ENCODE measurements at regions not wholly inside any gene's neighbourhood (a gene's known extent, or its start where the extent isn't known, plus 50 kb on each side); places are given as distances from the start of the nearest gene placed in this dataset.

DNA sequence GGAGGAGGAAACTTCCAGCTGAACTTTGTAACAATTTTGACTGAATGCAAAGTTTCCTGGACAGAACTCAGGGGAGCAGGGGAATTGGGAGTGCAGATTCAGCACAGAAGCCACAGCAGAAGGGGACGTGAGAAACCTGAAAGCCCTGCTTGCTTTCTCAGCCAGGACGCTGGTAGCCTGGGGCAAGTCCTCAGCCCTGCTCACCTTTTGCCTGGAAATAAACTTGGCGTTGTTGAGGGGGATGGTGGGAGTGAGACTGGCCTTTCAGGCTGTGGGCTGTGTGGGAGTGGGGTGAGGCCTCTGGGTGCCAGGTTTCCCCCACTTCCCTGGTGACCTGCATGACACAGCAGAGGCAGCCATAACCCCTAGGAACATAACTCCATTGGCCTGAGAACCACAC is 238.1 kb upstream of the HS3ST5 start:
- DNase-seq (ENCODE audit: low read depth, low spot score) = no peak
- in situ Hi-C loops (cut with HindIII; ENCODE audit: low pct_unique_long_range_greater_than_20kb, low sequenced_read_pairs) = no loop called here

DNA sequence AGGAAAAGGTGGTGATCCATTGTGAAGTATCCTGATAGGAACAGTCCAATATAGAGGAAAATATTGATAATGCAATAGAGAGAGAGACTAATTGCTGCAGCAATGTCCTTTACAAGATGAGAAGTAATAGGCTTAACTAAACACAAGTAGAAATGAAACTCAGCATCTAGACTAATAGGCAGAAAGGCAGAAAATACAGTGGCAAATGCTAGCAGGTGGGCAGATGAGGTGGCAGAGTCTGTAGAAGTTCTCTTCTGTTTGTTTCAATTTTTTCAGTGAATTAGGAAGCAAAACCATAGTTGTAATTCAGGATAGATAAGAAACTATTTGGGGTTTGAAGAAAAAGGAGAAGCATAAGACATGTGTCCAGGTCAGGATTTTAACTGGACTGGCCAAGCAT is 236.7 kb upstream of the HS3ST5 start:
- DNase-seq (ENCODE audit: low read depth, low spot score) = no peak
- in situ Hi-C loops (cut with HindIII; ENCODE audit: low pct_unique_long_range_greater_than_20kb, low sequenced_read_pairs) = no loop called here

DNA sequence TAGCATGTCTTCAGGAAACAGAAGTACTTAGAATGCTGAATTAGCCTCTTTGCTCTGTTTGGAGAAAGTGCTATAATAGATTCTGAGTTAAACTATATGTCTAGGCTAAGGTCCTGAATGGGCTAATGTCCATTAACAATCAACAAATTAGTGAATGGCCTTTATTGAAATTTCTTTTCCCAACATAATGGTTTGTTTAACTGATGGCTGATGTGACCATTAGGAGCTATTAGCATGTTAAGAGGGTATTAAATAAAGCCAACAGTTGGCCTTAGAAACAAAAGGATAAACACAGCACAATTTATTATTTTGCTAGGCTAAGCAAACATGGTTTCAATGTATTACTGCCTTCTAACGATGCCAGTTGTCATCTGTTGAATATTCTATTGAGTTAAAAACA is 234.3 kb upstream of the HS3ST5 start:
- no peak for DNase-seq (ENCODE audit: low read depth, low spot score)
- in situ Hi-C loops (cut with HindIII; ENCODE audit: low pct_unique_long_range_greater_than_20kb, low sequenced_read_pairs) = no loop called here

DNA sequence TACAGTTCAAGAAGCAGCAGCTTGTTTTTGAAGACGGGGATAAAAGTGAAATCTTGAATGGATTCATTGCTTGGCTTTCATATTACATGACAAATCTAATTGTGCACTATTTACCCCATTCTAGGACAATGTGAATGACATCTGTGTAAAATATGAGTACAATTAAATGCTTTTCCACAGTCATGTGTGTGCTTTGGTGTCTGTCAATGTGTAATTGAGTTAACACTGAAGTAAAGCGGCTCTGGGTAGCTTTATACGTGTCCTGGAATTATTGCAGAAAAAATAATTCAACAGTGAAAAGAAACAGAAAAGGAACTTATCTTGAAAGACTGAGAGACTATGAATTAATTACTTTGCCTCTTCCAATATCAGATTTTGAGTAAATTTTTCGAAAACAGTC is 233.5 kb upstream of the HS3ST5 start:
- no peak for DNase-seq (ENCODE audit: low read depth, low spot score)
- in situ Hi-C loops (cut with HindIII; ENCODE audit: low pct_unique_long_range_greater_than_20kb, low sequenced_read_pairs) = no loop called here

DNA sequence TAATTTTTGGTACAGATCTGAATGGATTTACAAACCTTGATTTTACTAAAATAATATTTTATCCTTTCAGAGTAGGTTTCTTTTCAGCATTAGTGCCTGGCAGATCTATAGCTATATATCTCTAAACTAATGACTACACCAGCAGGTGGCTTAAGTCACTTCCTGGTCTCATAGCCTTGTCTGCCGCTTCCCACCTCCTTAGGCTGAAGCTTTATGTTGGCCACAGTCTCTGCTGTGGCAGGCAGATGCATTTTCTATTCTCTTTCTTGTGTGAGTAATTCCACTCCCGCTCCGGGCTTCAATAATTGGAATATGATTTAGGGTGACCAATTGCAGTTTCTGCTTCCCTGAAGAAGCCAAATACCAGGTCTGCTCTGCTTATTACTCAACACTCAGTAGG is 226.8 kb upstream of the HS3ST5 start:
- in situ Hi-C loops (cut with HindIII; ENCODE audit: low pct_unique_long_range_greater_than_20kb, low sequenced_read_pairs) = no loop called here

DNA sequence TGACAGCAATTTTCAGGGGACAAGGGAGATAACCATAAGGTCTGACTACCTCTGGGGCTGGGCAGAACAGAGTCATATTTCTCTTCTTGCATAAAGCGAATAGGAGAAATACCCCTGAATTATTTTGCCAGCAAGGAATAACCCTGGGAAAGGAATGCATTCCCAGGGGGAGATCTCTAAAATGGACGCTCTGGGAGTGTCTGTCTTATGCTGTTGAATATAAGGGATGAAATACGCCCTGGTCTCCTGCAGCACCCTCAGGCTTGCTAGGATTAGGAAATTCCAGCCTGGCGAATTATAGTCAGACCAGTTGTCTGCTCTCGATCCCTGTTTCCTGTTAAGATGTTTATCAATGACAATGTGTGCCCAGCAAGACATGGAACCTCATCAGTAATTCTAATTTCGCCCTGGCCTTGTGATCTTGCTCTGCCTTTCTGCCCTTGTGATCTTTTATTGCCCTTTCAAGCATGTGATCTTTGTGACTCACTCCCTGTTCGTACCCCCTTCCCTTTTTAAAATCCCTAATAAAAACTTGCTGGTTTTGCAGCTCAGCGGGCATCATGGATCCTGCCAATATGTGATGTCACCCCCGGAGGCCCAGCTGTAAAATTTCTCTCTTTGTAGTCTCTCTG is 221.6 kb upstream of the HS3ST5 start:
- no peak for DNase-seq (ENCODE audit: low read depth, low spot score)
- in situ Hi-C loops (cut with HindIII; ENCODE audit: low pct_unique_long_range_greater_than_20kb, low sequenced_read_pairs) = no loop called here

More for the DNA sequence above, 226.8 kb upstream of the HS3ST5 start:
- no peak for DNase-seq (ENCODE audit: low read depth, low spot score)

DNA sequence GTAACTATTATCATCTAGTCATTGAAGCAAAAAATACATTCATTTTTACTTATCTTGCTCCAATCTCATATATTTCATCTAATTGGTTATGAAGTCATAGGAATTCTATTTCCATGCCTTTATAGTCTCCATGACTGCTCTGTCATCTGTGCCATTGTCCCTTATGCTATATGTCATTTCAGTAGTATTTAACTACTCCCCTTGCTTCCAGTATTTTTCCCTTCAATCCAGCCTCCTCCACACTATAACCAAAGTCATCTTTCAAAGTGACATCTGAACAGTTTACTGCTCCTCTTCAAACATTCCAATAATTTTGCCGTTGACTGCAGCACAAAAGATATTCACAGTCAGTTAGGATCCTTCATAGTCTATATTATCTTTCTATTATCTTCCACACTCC is 216.6 kb upstream of the HS3ST5 start:
- no peak for DNase-seq (ENCODE audit: low read depth, low spot score)
- in situ Hi-C loops (cut with HindIII; ENCODE audit: low pct_unique_long_range_greater_than_20kb, low sequenced_read_pairs) = no loop called here

DNA sequence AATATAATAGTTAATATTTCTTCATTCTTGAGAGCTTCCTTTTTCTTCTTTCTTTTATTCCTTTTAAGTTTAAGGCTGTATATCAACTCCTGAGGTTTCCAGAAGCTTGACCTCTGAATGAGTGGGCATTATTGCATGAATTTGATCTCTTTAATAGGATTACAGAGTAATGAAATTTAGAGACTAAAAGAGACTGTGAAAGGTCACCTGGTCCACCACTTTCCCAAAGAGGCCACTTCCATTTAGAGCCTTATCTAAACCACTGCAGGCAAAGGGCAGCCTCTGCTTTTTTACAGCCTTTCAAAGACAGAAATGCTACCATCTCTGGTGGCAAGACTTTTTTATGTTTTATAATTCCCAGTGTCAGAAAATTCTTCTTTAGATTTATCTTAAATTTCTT is 215.3 kb upstream of the HS3ST5 start:
- DNase-seq (ENCODE audit: low read depth, low spot score) = no peak
- in situ Hi-C loops (cut with HindIII; ENCODE audit: low pct_unique_long_range_greater_than_20kb, low sequenced_read_pairs) = no loop called here

DNA sequence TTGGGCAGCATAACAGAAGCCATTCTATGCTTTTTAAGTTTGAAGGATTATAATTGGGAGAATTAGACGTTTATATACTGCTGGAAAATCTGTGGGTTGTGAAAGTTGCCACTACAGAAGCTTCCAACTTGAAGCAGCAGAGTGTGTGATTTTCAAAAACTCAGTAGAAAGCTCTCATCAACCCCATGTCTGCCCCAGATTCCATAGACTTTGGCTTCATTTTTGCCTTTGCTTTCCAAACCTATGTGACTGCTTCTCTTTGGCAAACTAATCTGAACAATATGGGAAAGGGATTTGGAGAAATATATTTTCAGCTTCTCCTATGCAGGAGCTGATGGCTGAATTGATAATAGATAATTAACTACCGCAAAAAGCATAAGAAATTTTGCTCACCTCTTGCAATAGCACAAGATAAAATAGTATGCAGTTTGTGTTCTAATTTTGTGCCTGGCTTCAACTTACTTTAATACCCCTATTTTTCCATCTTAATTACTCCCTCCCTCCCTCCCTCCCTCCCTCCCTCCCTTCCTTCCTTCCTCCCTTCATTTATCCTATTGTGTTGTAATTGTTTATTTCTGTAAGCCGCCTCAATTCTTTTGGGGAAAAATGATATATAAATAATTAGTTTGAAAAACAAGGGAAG is 214.1 kb upstream of the HS3ST5 start:
- in situ Hi-C loops (cut with HindIII; ENCODE audit: low pct_unique_long_range_greater_than_20kb, low sequenced_read_pairs) = no loop called here
- DNase-seq (ENCODE audit: low read depth, low spot score) = no peak

DNA sequence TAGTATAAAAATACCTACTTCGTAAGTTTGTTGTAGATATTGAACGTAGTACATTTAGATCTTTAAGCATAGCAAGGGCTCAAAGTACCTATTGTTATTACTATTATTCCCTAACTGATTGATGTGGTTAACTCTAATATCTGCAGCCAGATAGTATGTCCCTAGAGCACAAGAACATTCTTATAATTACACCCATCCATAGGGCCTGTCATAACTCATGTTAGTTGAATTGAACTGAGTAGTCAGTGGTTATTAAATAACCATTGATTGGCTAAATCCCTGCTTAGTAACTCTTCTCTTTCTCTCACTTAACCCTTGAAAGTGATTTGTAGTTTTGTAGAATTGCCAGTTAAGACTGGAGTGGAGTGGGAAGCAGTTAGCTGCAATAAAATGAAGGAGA is 207.5 kb upstream of the HS3ST5 start:
- in situ Hi-C loops (cut with HindIII; ENCODE audit: low pct_unique_long_range_greater_than_20kb, low sequenced_read_pairs) = no loop called here
- no peak for DNase-seq (ENCODE audit: low read depth, low spot score)

DNA sequence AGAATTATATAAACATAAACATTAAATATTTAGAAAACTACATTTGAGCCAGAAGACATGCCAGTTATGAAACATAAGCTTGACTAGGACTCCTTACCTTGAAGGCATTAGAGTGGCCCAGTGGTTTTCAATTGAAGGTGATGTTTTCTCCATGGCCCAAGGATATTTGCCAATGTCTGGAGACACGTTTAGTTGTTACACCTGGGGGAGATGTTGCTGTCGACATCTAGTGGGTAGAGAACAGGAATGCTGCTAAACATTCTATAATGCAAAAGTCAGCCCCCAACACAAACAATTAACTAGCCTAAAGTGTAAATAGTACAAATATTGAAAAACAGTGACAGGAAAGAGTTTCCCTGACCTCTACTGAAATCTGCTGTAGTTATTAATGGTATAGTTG is 200.9 kb upstream of the HS3ST5 start:
- in situ Hi-C loops (cut with HindIII; ENCODE audit: low pct_unique_long_range_greater_than_20kb, low sequenced_read_pairs) = no loop called here
- no peak for DNase-seq (ENCODE audit: low read depth, low spot score)

DNA sequence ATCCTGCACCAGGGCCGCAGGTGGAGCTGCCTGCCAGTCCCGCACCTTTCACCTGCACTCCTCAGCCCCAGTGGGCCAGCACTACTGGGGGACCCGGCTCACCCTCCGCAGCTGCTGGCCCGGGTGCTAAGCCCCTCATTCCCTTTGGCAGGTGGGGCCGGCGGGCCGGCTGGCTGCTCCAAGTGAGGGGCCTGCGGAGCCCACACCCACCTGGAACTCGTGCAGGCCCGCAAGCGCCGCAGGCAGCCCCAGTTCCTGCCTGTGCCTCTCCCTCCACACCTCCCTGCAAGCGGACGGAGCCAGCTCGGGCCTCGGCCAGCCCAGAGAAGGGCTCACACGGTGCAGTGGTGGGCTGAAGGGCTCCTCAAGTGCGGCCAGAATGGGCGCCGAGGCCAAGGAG is 199.0 kb upstream of the HS3ST5 start:
- in situ Hi-C loops (cut with HindIII; ENCODE audit: low pct_unique_long_range_greater_than_20kb, low sequenced_read_pairs) = no loop called here

DNA sequence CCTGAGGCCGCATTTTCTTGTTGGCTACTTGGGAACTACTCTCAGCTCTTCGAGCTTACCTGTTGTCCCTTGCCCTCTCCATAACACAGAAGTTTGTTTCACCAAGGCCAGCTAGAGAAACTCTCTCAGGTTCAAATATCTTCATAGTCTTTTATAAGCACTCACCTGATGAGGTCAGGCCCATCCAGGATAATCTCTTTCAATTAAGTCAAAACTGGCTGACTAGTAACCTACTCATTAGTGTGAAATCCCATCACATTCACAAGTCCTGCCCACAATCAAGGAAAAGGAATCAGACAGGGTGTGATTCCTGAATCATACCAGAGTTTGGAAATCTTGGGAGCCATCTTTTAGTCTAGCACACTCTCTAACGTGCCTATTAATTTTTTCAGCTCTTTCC is 195.2 kb upstream of the HS3ST5 start:
- in situ Hi-C loops (cut with HindIII; ENCODE audit: low pct_unique_long_range_greater_than_20kb, low sequenced_read_pairs) = no loop called here
- no peak for DNase-seq (ENCODE audit: low read depth, low spot score)

More for the DNA sequence above, 199.0 kb upstream of the HS3ST5 start:
- DNase-seq (ENCODE audit: low read depth, low spot score) = no peak

DNA sequence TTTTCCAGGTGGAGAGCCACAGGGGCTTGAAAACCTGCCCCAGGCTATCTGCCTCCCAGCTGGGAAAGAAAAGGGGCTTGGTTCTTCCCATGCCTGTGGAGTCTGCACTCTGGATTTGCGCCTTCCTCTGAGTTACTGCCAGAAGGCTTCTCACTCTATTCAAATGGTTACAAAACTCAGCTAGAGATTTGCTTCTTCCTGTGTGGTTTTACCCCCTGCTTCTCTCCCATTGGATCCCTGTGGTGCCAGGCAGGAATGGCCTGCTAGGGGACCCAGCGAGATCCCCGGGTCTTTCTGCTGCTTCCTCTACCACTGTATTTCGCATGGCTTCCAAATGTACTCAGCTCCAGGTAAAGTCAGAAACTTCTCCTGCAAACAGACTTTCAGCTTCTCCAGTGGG is 192.0 kb upstream of the HS3ST5 start:
- no peak for DNase-seq (ENCODE audit: low read depth, low spot score)
- in situ Hi-C loops (cut with HindIII; ENCODE audit: low pct_unique_long_range_greater_than_20kb, low sequenced_read_pairs) = no loop called here

DNA sequence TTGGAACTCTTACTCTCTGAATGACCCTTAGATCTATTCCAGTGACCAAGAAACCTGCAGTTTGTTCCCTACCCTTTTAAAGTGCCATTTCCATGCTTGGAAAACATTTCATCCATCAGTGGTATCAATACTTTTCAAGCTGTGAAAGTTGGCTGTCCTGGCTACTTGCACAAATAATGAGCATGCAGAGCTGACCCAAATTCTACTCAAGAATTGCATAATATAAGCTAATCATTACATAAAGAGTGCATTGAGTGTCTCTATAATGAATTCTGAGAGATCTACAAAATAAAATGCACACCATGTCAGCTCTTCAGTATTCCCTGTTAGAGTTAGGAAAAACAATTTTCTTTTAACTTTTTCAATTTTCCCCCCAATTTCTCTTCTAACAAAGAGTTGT is 181.3 kb upstream of the HS3ST5 start:
- in situ Hi-C loops (cut with HindIII; ENCODE audit: low pct_unique_long_range_greater_than_20kb, low sequenced_read_pairs) = no loop called here
- DNase-seq (ENCODE audit: low read depth, low spot score) = no peak

DNA sequence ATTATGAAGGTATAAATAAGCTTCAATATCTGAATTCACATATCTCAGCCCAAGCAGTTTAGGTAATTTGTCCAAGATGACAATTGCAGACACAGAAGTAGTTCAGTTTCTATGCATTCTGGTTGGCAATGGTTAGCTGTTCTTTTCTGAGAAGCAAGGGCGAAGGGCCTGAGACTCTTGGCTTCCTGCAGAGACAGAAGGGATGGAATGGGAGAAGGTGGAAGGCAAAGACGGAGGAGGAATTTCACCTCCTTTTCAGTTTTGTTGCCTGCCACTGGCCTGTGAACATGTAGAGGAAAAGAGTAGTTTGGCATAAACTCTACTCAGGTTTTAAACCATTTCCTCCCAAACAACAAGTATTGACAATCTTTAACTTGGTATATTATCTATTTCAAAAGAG is 180.7 kb upstream of the HS3ST5 start:
- in situ Hi-C loops (cut with HindIII; ENCODE audit: low pct_unique_long_range_greater_than_20kb, low sequenced_read_pairs) = no loop called here
- no peak for DNase-seq (ENCODE audit: low read depth, low spot score)

DNA sequence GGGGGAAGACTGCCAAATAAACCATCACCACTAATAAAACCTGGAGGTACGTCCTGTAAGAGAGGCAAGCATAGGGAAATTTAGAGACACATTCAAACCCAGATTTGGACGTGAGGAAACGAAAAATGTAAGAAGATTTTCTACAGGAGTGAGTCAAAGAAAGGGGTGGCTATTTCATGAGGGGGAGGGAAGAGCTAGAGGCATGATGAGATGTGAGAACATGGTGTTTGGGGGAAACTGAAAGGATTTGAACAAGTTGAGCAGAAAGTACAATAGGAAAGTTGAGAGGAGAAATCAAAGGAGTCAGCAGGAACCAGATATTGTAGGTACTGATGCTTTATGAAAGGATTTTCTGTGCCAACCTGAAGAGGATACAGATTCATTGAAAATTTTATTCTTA is 179.1 kb upstream of the HS3ST5 start:
- in situ Hi-C loops (cut with HindIII; ENCODE audit: low pct_unique_long_range_greater_than_20kb, low sequenced_read_pairs) = no loop called here
- no peak for DNase-seq (ENCODE audit: low read depth, low spot score)

DNA sequence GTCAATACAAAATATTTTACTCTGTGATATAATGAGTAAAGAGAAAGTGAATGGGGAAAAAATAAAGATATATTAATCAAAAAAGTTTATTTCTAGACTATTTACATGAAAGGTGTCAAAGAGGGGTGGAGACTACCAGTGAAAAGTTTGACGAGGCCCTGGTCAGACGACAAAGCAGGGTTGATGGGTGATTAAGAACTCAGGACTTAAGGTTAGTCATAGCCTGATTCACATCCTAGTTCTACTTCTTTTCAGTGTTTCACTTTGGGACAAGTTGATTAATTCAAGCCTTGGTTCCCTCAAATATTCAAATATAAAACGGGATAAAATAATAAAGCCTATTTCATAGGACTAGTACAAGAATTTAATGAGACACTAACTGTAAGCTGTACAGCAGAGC is 178.2 kb upstream of the HS3ST5 start:
- in situ Hi-C loops (cut with HindIII; ENCODE audit: low pct_unique_long_range_greater_than_20kb, low sequenced_read_pairs) = no loop called here
- no peak for DNase-seq (ENCODE audit: low read depth, low spot score)

DNA sequence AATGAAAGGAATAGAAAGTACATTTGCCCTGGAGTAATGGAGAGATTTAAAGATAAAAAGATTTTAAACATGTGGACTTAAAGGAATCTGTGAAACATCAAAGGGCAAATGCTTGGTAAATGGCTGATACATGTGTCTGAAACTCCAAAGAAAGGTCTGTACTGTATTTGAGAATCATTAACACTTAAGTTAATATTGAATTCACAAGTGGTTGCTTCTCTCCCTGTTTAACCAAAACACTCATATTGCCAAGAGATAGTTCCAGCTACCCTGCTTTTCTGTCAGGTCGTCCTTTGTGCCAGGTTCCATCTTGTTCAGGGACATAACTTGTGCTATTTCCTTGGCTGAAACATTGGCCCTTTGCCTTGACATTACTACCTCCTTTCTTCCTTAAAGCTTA is 171.3 kb upstream of the HS3ST5 start:
- no peak for DNase-seq (ENCODE audit: low read depth, low spot score)
- in situ Hi-C loops (cut with HindIII; ENCODE audit: low pct_unique_long_range_greater_than_20kb, low sequenced_read_pairs) = no loop called here

DNA sequence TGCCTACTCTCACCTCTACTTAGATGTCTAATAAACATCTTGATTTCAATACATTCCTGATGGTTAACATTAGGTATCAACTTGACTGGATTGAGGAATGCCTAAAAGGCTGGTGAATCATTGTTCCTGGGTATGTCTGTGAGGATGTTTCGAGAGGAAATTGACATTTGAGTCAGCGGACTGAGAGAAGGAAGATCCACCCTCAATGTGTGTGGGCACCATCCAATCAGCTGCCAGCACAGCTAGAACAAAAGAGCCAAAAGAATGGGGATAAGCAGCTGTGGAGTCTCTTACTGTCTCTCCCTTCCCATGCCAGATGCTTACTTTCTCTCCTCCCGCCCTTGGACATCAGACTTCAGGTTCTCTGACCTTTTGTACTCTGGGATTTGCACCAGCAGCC is 128.6 kb upstream of the HS3ST5 start:
- no peak for DNase-seq (ENCODE audit: low read depth, low spot score)
- in situ Hi-C loops (cut with HindIII; ENCODE audit: low pct_unique_long_range_greater_than_20kb, low sequenced_read_pairs) = no loop called here

All from SK-MEL-5 (cell line).